HCT116 (cell line): ENCODE measurements at regions not wholly inside any gene's neighbourhood (a gene's known extent, or its start where the extent isn't known, plus 50 kb on each side); places are given as distances from the start of the nearest gene placed in this dataset.

Experiments used
- ATAC-seq: fragments of 200-7000 bp; cut with Tn5 transposase; 2 replicates; pipeline ENCODE4 v1.9.1; 2020; ENCODE audit warnings: mild to moderate bottlenecking, moderate library complexity
- BruUV-seq: library from RNA; stranded (reverse); fragments of 400-500 nt; replicated peaks from 2 replicates; lab custom pipeline; 2021; lab: Mats Ljungman, UMichigan
- CTCF ChIA-PET: fragments of 300-600 bp; sonication (Branson Sonifier 250); formaldehyde crosslinking; loops from one replicate; lab custom pipeline; 2021; ENCODE audit warnings: antibody characterized with exemption; lab: Charles Lee
- POLR2A ChIA-PET: fragments of 300-600, 350-600 bp; sonication (Branson Sonifier 250); formaldehyde crosslinking; loops from one replicate; lab custom pipeline; 2021; ENCODE audit warnings: antibody characterized with exemption; lab: Charles Lee
- RAD21 ChIA-PET, 2 experiments: fragments of 300-600 bp; sonication (Branson Sonifier 250); formaldehyde crosslinking; loops; one replicate each; lab custom pipeline; 2023; ENCODE audit warnings: low total read pairs in 2 of 2; ENCODE audit not compliant: uncharacterized antibody in 2 of 2, unreplicated experiment in 2 of 2, low non-redundant PET in 1 of 2; lab: Charles Lee
- DNase-seq: peaks from one replicate; pipeline ENCODE4 v3.0.0-alpha.2; 2010; ENCODE audit warnings: low read depth, low spot score
- H2AFZ ChIP-seq: fragments of 200-600 bp; shearing (Covaris generic), sonication (generic); 2 replicates; pipeline ENCODE4 v1.6.1; 2017; ENCODE audit warnings: low read depth, mixed run types, mixed read lengths, antibody characterized with exemption, low read length; ENCODE audit not compliant: poor library complexity, severe bottlenecking
- H3K27ac ChIP-seq: 2 replicates; pipeline ENCODE4 v1.5.1; 2012; ENCODE audit warnings: low read depth, low read length
- H3K27me3 ChIP-seq: fragments of 200-600 bp; sonication (generic); 2 replicates; pipeline ENCODE4 v1.6.1; 2016; ENCODE audit warnings: mixed run types, low read length, mixed read lengths; ENCODE audit not compliant: insufficient read depth
- H3K36me3 ChIP-seq, 2 experiments: fragments of 200-500 bp in 1 of 2; fragments of 200-600 bp in 1 of 2; sonication (Bioruptor generic) in 1 of 2; sonication (generic) in 1 of 2; 2 replicates each; pipeline versions ENCODE4 v1.5.1 to v1.6.1; 2014 to 2016; ENCODE audit warnings: low read length in 2 of 2, inconsistent platforms in 1 of 2, mixed read lengths in 1 of 2, mixed run types in 1 of 2; ENCODE audit not compliant: insufficient read depth in 2 of 2, control insufficient read depth in 1 of 2
- H3K4me1 ChIP-seq, 2 experiments: fragments of 200-600 bp in 1 of 2; sonication (generic) in 1 of 2; 2 replicates each; pipeline versions ENCODE4 v1.5.1 to v1.6.1; 2012 to 2017; ENCODE audit warnings: low read length in 2 of 2, inconsistent platforms in 1 of 2, mild to moderate bottlenecking in 1 of 2, mixed read lengths in 1 of 2, mixed run types in 1 of 2, moderate library complexity in 1 of 2; ENCODE audit not compliant: insufficient read depth in 2 of 2, control insufficient read depth in 1 of 2
- H3K4me2 ChIP-seq: fragments of 200-600 bp; sonication (generic); 2 replicates; pipeline ENCODE4 v1.6.1; 2017; ENCODE audit warnings: mixed run types, low read length, mixed read lengths
- H3K4me3 ChIP-seq, 2 experiments: fragments of 200-600 bp in 1 of 2; sonication (generic) in 1 of 2; replicated peaks in 1 of 2; 2 replicates each; pipeline ENCODE4 v1.5.1; 2011 to 2016; ENCODE audit warnings: low read length in 2 of 2, control low read depth in 1 of 2, low read depth in 1 of 2, mild to moderate bottlenecking in 1 of 2, mixed read lengths in 1 of 2, mixed run types in 1 of 2
- H3K79me2 ChIP-seq: fragments of 200-600 bp; sonication (generic); 2 replicates; pipeline ENCODE4 v1.6.1; 2017; ENCODE audit warnings: mild to moderate bottlenecking, mixed run types, low read length, moderate library complexity, mixed read lengths; ENCODE audit not compliant: insufficient read depth
- H3K9ac ChIP-seq: fragments of 200-600 bp; sonication (generic); 2 replicates; pipeline ENCODE4 v1.6.1; 2016; ENCODE audit warnings: low read length, mixed read lengths
- H3K9me2 ChIP-seq: fragments of 200-600 bp; sonication (generic), shearing (Covaris generic); 2 replicates; pipeline ENCODE4 v1.6.1; 2017; ENCODE audit warnings: mixed run types, mild to moderate bottlenecking, moderate library complexity; ENCODE audit not compliant: insufficient read depth
- H3K9me3 ChIP-seq, 2 experiments: fragments of 200-500 bp in 1 of 2; fragments of 200-600 bp in 1 of 2; sonication (Bioruptor generic) in 1 of 2; sonication (generic) in 1 of 2; 2 replicates each; pipeline ENCODE4 v1.6.1; 2014 to 2017; ENCODE audit warnings: low read length in 2 of 2, mixed read lengths in 2 of 2, inconsistent platforms in 1 of 2, low read depth in 1 of 2, mild to moderate bottlenecking in 1 of 2, mixed run types in 1 of 2, moderate library complexity in 1 of 2; ENCODE audit not compliant: control insufficient read depth in 1 of 2, insufficient read depth in 1 of 2
- H4K20me1 ChIP-seq: fragments of 200-600 bp; sonication (generic), shearing (Covaris generic); 2 replicates; pipeline ENCODE4 v1.6.1; 2017; ENCODE audit warnings: mixed run types, mild to moderate bottlenecking, moderate library complexity; ENCODE audit not compliant: insufficient read depth
- ATF3 ChIP-seq: IDR thresholded peaks from 2 replicates; pipeline ENCODE4 v1.6.1; 2012
- CTCF ChIP-seq, 3 experiments: fragments of 200-600 bp in 1 of 3; sonication (generic) in 1 of 3; IDR thresholded peaks in 2 of 3; conservative IDR thresholded peaks in 1 of 3; 2 replicates each; pipeline ENCODE4 v1.5.1; 2012 to 2017; ENCODE audit warnings: low read depth in 2 of 3, low read length in 2 of 3, antibody characterized with exemption in 1 of 3, borderline replicate concordance in 1 of 3, control low read depth in 1 of 3, mild to moderate bottlenecking in 1 of 3, mixed read lengths in 1 of 3, mixed run types in 1 of 3, moderate library complexity in 1 of 3; ENCODE audit not compliant: insufficient read depth in 1 of 3
- ELF1 ChIP-seq: IDR thresholded peaks from 2 replicates; pipeline ENCODE4 v1.6.1; 2012; ENCODE audit warnings: low read depth, borderline replicate concordance
- EZH2 ChIP-seq: fragments of 200-600 bp; sonication (generic); IDR thresholded peaks from 2 replicates; pipeline ENCODE4 v1.6.1; 2017; ENCODE audit warnings: antibody characterized with exemption, mixed run types
- EZH2phosphoT487 ChIP-seq: fragments of 200-600 bp; IDR thresholded peaks from 2 replicates; pipeline ENCODE4 v1.6.1; 2018; ENCODE audit warnings: antibody characterized with exemption, borderline replicate concordance
- FOSL1 ChIP-seq: IDR thresholded peaks from 2 replicates; pipeline ENCODE4 v1.6.1; 2012; ENCODE audit warnings: low read depth
- MAX ChIP-seq: IDR thresholded peaks from 2 replicates; pipeline ENCODE4 v1.6.1; 2012
- POLR2A ChIP-seq: IDR thresholded peaks from 2 replicates; pipeline ENCODE4 v1.7.0; 2011; ENCODE audit warnings: borderline replicate concordance; ENCODE audit not compliant: insufficient read depth, insufficient read length; ENCODE audit errors: extremely low read depth
- POLR2AphosphoS5 ChIP-seq: IDR thresholded peaks from 2 replicates; pipeline ENCODE4 v1.6.1; 2011; ENCODE audit warnings: mild to moderate bottlenecking, low read depth, low read length, moderate library complexity
- SP1 ChIP-seq: IDR thresholded peaks from 2 replicates; pipeline ENCODE4 v1.6.1; 2012; ENCODE audit warnings: low read depth
- ZBTB33 ChIP-seq: IDR thresholded peaks from 2 replicates; pipeline ENCODE4 v1.6.1; 2011; ENCODE audit warnings: mild to moderate bottlenecking, low read length, moderate library complexity; ENCODE audit not compliant: insufficient replicate concordance; ENCODE audit errors: extremely low read depth
- ZNF274 ChIP-seq: fragments of 200-500 bp; sonication (Bioruptor generic); IDR thresholded peaks from 2 replicates; pipeline ENCODE4 v1.6.1; 2014; ENCODE audit warnings: mild to moderate bottlenecking, low read depth, low read length, inconsistent platforms
- intact Hi-C: fragments of 100-400 bp; cut with micrococcal nuclease; formaldehyde crosslinking; loops from 2 replicates; pipeline ENCODE4 v1.10.0; 2022

- no peaks in the 10 kb centered on the region for H3K9me3 ChIP-seq
- ChIA-PET POLR2A (no interaction called here), CTCF (no interaction called here)
- no peaks in the 10 kb centered on the region for H4K20me1 ChIP-seq
- no TSS peak for BruUV-seq
- 0 out of 2 replicates have a peak, but pooled peaks cover 11% of the 10 kb centered on the region for H3K27me3 ChIP-seq
- no peak for TF ChIP-seq EZH2
- TF ChIP-seq EZH2phosphoT487, result no peak
- no peak for TF ChIP-seq SP1
- no peak for TF ChIP-seq POLR2A
- TF ChIP-seq ZBTB33, result no peak
- no peak for TF ChIP-seq CTCF (IDR thresholded peaks at IDR 0.05 in 2 of 3, conservative IDR thresholded peaks at IDR 0.05 in 1 of 3; ENCODE audit: borderline replicate concordance in 1 of 3, insufficient read depth in 1 of 3, low read depth in 2 of 3, low read length in 2 of 3)
- TF ChIP-seq ELF1, result no peak
- no peak for TF ChIP-seq FOSL1
- TF ChIP-seq ATF3, result no peak
- TF ChIP-seq POLR2AphosphoS5, result no peak
- no peak for TF ChIP-seq ZNF274
- TF ChIP-seq MAX, result no peak
- TF ChIP-seq, all 23 proteins: peak for 0
- Histone ChIP-seq H3K27ac (no peak overlapping the region), H3K4me1 (peaks cover 0 to 5% of the 10 kb centered on the region in 2 experiments; a peak in 1 of 4 replicates), H3K9ac (no peak overlapping the region), H3K4me2 (no peak overlapping the region), H3K9me2 (no peaks in the 10 kb centered on the region), H3K79me2 (no peaks in the 10 kb centered on the region), H3K4me3 (no peak overlapping the region), H2AFZ (no peak overlapping the region), H3K36me3 (no peaks in the 10 kb centered on the region)
- DNase-seq (no peak), ATAC-seq (no peak)
- intact Hi-C loops, result no loop called here
- RAD21 ChIA-PET, result no interaction called here
Observed at GRCh38 chr12:125229878-125230530, 164.8 kb downstream of the AACS start.
